ENCODE measurements at regions not wholly inside any gene's neighbourhood (a gene's known extent, or its start where the extent isn't known, plus 50 kb on each side); places are given as distances from the start of the nearest gene placed in this dataset.

DNA sequence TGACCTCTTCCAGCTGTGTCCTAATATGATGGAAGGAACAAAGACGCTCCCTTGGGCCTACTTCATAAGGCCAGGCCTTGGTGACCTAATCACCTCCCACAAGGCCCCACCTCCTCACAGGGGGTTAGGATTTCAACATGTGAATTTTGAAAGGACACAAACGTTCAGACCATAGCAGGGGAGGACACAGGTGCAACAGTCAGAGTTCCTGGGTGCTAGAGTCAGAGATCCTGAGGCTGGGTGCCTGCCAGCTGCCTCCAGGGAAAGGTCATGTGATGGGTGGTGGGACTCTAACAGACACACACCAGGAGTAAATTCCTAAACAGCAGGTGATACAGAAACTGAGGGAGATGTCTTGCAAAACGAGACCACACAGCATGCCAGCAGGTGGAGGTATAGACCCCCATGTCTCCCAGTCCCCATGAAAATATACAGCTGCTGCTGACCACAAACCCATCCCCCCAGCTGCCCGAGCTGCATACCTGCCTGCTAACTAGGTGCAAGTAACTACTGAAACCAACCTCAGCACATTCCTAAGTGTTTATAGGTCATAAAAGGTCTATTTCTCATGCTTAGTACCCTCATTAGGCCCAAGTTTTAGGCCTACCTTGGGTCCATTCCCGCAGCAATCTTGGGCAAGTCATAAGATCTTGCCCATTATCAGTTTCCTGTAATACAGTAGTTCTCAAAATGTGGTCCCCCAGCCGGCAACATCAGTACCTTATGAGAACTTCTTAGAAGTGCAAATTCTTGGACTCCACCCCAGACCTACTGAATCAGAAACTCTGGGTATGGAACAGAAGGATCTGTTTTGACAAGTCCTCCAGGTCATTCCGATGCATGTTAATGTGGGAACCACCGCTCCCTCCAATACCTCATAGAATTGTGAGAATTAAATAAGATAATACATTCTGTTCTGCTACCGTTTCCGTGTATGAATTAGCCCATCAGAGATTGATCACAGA, 245.3 kb downstream of the ENC1 start:
- DNase-seq (ENCODE audit: low read depth in 2 of 2), result no peak
- TF ChIP-seq CTCF (IDR thresholded peaks at IDR 0.05; ENCODE audit: low read depth, low read length), result no peak
- H3K4me3 ChIP-seq (replicated peaks in 1 of 2; ENCODE audit: low read depth in 2 of 2, low read length in 2 of 2), result no peak overlapping the region

- no peak overlapping the region for H3K4me3 ChIP-seq (replicated peaks in 1 of 2; ENCODE audit: low read depth in 2 of 2, low read length in 2 of 2)
- DNase-seq (ENCODE audit: low read depth in 2 of 2), result peak in 1 of 2 donors; percentile 23
- peak; percentile 20 for TF ChIP-seq CTCF (IDR thresholded peaks at IDR 0.05; ENCODE audit: low read depth, low read length)
Measured at GRCh38 chr5:74394528-74394915, 246.0 kb downstream of the ENC1 start.

DNA sequence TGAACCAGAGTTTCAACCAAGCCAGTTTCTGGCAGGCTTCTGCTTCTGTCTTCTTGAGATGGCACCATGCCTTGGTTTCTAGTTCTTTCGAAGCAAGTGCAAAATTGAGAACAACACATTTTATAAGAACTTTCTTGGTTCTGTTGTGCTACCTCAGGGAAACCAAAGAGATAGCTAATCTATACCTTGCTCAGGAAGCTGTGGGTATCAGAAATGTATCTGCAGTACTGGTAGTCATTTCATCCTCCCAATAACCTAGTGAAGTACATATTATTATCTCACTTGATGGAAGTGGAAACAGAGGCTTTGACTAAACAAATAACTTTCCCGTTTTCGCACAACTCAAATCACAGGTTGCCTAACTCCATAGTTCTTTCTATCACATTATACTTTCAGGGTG, 246.6 kb downstream of the ENC1 start:
- no peak for DNase-seq (ENCODE audit: low read depth in 2 of 2)
- H3K4me3 ChIP-seq (replicated peaks in 1 of 2; ENCODE audit: low read depth in 2 of 2, low read length in 2 of 2), result no peak overlapping the region
- TF ChIP-seq CTCF (IDR thresholded peaks at IDR 0.05; ENCODE audit: low read depth, low read length), result no peak

DNA sequence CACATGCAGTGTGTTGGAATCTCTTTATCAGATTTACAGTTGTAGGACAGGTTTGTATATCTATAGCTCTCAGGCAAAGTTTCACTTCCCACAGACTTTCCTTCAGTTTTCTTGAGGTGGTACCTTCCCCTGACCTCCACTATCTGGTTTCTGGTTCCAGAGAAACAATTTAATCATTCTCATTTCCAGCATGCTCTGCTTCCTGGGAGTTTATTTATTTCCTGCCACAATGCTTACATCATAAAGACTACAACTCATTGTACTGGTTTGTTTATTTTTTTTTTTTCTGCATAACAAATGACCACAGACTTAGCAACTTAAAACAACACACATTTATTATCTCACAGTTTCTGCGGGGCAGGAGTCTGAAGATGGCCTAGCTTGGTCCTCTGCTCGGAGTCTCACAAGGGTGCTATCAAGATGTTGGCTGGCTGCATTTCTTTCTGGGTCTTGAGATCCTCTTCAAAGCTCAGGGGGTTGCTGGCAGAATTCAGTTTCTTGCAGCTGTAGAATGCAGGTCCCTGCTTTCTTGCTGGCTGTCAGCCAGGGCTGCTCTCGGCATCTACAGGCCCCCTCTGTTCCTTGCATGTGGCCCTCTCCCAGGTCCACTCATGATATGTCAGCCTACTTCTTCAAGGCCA, 247.7 kb downstream of the ENC1 start:
- no peak overlapping the region for H3K4me3 ChIP-seq (replicated peaks in 1 of 2; ENCODE audit: low read depth in 2 of 2, low read length in 2 of 2)
- TF ChIP-seq CTCF (IDR thresholded peaks at IDR 0.05; ENCODE audit: low read depth, low read length), result no peak
- DNase-seq (ENCODE audit: low read depth in 2 of 2), result peak; percentile 45 to 69

DNA sequence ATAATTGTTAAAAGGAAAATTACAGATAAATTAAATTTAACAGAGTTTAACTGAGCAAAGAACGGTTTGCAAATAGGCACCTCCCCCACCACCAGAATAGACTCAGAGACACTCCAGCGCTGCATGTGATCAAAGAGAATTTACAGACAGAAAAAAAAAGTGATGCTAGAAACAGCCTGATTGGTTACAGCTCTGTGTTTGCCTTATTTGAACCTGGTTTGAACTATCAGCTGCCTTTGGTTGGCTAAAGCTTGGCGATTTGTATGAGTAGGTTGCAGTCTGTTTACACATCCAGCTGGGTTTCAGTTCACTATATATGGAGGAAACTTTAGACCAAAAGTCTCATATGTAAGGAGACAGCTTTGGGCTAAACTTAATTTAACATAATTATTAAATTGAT, 249.1 kb downstream of the ENC1 start:
- no peak for DNase-seq (ENCODE audit: low read depth in 2 of 2)
- no peak overlapping the region for H3K4me3 ChIP-seq (replicated peaks in 1 of 2; ENCODE audit: low read depth in 2 of 2, low read length in 2 of 2)
- TF ChIP-seq CTCF (IDR thresholded peaks at IDR 0.05; ENCODE audit: low read depth, low read length), result no peak

GRCh38 chr5:74390822-74391221, 249.7 kb downstream of the ENC1 start:
- H3K4me3 ChIP-seq (replicated peaks in 1 of 2; ENCODE audit: low read depth in 2 of 2, low read length in 2 of 2), result no peak overlapping the region
- no peak for TF ChIP-seq CTCF (IDR thresholded peaks at IDR 0.05; ENCODE audit: low read depth, low read length)
- no peak for DNase-seq (ENCODE audit: low read depth in 2 of 2)

Data from cardiac fibroblast (primary cell).